ENCODE measurements at regions not wholly inside any gene's neighbourhood (a gene's known extent, or its start where the extent isn't known, plus 50 kb on each side); places are given as distances from the start of the nearest gene placed in this dataset.

DNA sequence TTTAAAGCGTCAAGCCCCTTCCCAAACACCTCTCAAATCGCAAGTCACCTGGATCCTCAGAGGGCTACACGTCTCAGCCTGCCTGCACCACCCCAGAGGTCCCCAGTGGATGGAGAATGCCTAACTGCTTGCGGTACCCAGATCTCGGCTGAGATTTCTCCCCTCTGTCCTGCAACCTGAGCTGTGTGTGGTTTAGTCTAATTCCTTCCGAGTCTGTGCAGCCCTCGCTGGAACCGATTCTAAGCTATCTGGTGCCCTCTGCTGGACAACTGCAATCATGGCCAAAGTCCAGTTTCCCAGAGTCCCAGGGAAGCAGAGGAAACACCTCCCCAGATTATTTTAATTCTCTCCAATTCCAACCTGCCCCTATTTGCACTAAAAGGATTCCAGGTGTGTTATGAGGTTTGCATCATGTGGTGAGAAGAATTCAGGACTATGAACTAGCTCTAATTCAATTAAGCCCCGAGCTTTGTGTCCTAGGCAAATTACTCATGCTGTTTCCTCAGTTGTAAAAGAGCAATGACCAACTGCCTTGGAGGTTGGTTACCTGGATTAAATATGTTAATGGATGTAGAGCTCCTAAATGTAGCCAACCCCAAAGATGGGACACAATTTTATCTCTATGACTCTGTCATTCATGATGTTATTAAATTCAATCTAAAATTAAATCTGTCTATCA lies 276.1 kb upstream of the NCKAP5 start:
- in situ Hi-C loops (cut with MboI) (loop anchor here (5.0 kb wide), 1 partner anchor 1297 kb away; no protein-coding TSS in a partner anchor), intact Hi-C loops (cut with micrococcal nuclease; ENCODE audit: unreplicated experiment) (loop anchor here (1.0 to 2.0 kb wide), 2 partner anchors 1194 to 1297 kb away; no protein-coding TSS in a partner anchor)
- FAIRE-seq (peak; percentile 79), DNase-seq (ENCODE audit: low read depth, low spot score) (peak; percentile 5), ATAC-seq (peak; percentile 94)
- CTCF ChIA-PET: interaction anchor here (0.7 to 2.8 kb wide), 22 partner anchors 9 to 1575 kb away, joined by 3 to 25 read pairs (median 4); no protein-coding TSS in a partner anchor
- H3K4me1 ChIP-seq (ENCODE audit: control insufficient read depth, insufficient read depth, low read length): no peaks in the 10 kb centered on the region
- H2AFZ ChIP-seq (ENCODE audit: control insufficient read depth, low read depth, low read length): no peak overlapping the region
- H3K4me2 ChIP-seq (ENCODE audit: control insufficient read depth, insufficient read depth): no peak overlapping the region
- no peak overlapping the region for H3K9ac ChIP-seq (ENCODE audit: control insufficient read depth, insufficient read depth, low read length)
- H3K4me3 ChIP-seq: no peak overlapping the region
- POLR2A ChIA-PET: no interaction called here
- RAD21 ChIA-PET (ENCODE audit: unreplicated experiment): interaction anchor here (0.8 to 3.1 kb wide), 9 partner anchors 10 to 1297 kb away, joined by 3 to 12 read pairs (median 5); no protein-coding TSS in a partner anchor
- no peaks in the 10 kb centered on the region; a peak in 1 of 4 replicates for H3K27me3 ChIP-seq (replicated peaks in 1 of 2; ENCODE audit: control insufficient read depth in 2 of 2, insufficient read depth in 2 of 2, low read length in 1 of 2)
- no peak overlapping the region for H3K27ac ChIP-seq (ENCODE audit: control insufficient read depth, insufficient read depth)
- H3K79me2 ChIP-seq (ENCODE audit: control insufficient read depth, insufficient read depth, low read length): no peaks in the 10 kb centered on the region
- H3K9me3 ChIP-seq (replicated peaks; ENCODE audit: control insufficient read depth, insufficient read depth, low read length): no peaks in the 10 kb centered on the region
- WGBS (ENCODE audit: insufficient coverage, insufficient replicate concordance, low lambda C conversion rate, missing lambda C conversion rate): 35% methylated on average over 9 of the region's 9 CpGs
- H4K20me1 ChIP-seq (ENCODE audit: control insufficient read depth, insufficient read depth): no peaks in the 10 kb centered on the region
- H3K36me3 ChIP-seq (ENCODE audit: control insufficient read depth in 2 of 2, insufficient read depth in 2 of 2, low read length in 1 of 2): no peaks in the 10 kb centered on the region
- no TSS peak for BruUV-seq (replicated peaks)
- SMC1A ChIA-PET (ENCODE audit: uncharacterized antibody, unreplicated experiment): interaction anchor here (1.0 to 2.2 kb wide), 6 partner anchors 10 to 1297 kb away, joined by 3 to 12 read pairs (median 5); no protein-coding TSS in a partner anchor
- TF ChIP-seq SMARCA5 (IDR thresholded peaks at IDR 0.05) (peak; percentile 94), YY1 (IDR thresholded peaks at IDR 0.05; ENCODE audit: low read depth, low read length) (0 out of 2 replicates have a peak, but pooled peaks have one; percentile 52), RAD21 (IDR thresholded peaks at IDR 0.05; ENCODE audit: insufficient read depth, low read depth, low read length) (peak; percentile 87), SMC3 (IDR thresholded peaks at IDR 0.05; ENCODE audit: borderline replicate concordance, low read length) (peak; percentile 67), CTCF (IDR thresholded peaks at IDR 0.05 in 2 of 3, conservative IDR thresholded peaks at IDR 0.05 in 1 of 3; ENCODE audit: control insufficient read depth in 2 of 3, extremely low read depth in 1 of 3, insufficient read depth in 1 of 3, low read depth in 3 of 3, low read length in 3 of 3) (peak; percentile 84 to 91 (median 84)), SP1 (IDR thresholded peaks at IDR 0.05; ENCODE audit: low read depth, low read length) (no peak)
- TF ChIP-seq, protein P1, sequence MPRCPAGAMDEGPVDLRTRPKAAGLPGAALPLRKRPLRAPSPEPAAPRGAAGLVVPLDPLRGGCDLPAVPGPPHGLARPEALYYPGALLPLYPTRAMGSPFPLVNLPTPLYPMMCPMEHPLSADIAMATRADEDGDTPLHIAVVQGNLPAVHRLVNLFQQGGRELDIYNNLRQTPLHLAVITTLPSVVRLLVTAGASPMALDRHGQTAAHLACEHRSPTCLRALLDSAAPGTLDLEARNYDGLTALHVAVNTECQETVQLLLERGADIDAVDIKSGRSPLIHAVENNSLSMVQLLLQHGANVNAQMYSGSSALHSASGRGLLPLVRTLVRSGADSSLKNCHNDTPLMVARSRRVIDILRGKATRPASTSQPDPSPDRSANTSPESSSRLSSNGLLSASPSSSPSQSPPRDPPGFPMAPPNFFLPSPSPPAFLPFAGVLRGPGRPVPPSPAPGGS (IDR thresholded peaks at IDR 0.05; ENCODE audit: borderline replicate concordance, insufficient read depth, low read depth, low read length, poor library complexity, severe bottlenecking): no peak

Measured in GM12878 (cell line).